Activated CD8-positive, alpha-beta T cell treated with anti-CD3 and anti-CD28 coated beads, Interleukin-2, amount 10 ng/mL, durations not matched to agents 7 days and 5 days (primary cell): ENCODE measurements at regions not wholly inside any gene's neighbourhood (a gene's known extent, or its start where the extent isn't known, plus 50 kb on each side); places are given as distances from the start of the nearest gene placed in this dataset.
"Not testable (repeated sequence)": the region's sequence is repeated elsewhere in the genome, so short reads cannot be mapped to it uniquely, and the experiment has no call there.

Source experiments
- ATAC-seq: fragments of 150-1000 bp; cut with Tn5 transposase; one replicate; pipeline ENCODE4 v1.10.0; 2021; ENCODE audit warnings: moderate library complexity
- CTCF ChIA-PET: fragments of 350-600 bp; sonication (Branson Sonifier 250); formaldehyde crosslinking; loops from one replicate; lab custom pipeline; 2021; ENCODE audit warnings: antibody characterized with exemption; lab: Charles Lee
- POLR2A ChIA-PET: fragments of 350-600 bp; sonication (Branson Sonifier 250); formaldehyde crosslinking; loops from one replicate; lab custom pipeline; 2021; ENCODE audit warnings: antibody characterized with exemption; lab: Charles Lee
- DNase-seq: peaks from one replicate; pipeline ENCODE4 v3.0.0-alpha.2; 2020
- H3K27ac Mint-ChIP-seq: one replicate; pipeline ENCODE4 v1.8.0; 2021; ENCODE audit warnings: mild to moderate bottlenecking, mixed read lengths
- H3K27me3 Mint-ChIP-seq: one replicate; pipeline ENCODE4 v1.8.0; 2021; ENCODE audit warnings: low read depth, mixed read lengths
- H3K36me3 Mint-ChIP-seq: one replicate; pipeline ENCODE4 v1.8.0; 2021; ENCODE audit warnings: low read depth, mixed read lengths
- H3K4me1 Mint-ChIP-seq: one replicate; pipeline ENCODE4 v1.8.0; 2021; ENCODE audit warnings: low read depth, mixed read lengths
- H3K4me3 Mint-ChIP-seq: one replicate; pipeline ENCODE4 v1.8.0; 2021; ENCODE audit warnings: mild to moderate bottlenecking, mixed read lengths
- H3K9me3 Mint-ChIP-seq: one replicate; pipeline ENCODE4 v1.8.0; 2022; ENCODE audit warnings: mixed read lengths; ENCODE audit not compliant: insufficient read depth

GRCh38 chr4:149901128-149901527, 85.5 kb upstream of the IQCM start:
- DNase-seq (no peak), ATAC-seq (no peak)
- Mint-ChIP-seq H3K27me3 (no peaks in the 10 kb centered on the region), H3K27ac (no peak overlapping the region), H3K36me3 (no peaks in the 10 kb centered on the region), H3K4me3 (no peak overlapping the region), H3K9me3 (no peaks in the 10 kb centered on the region), H3K4me1 (no peaks in the 10 kb centered on the region)
- ChIA-PET POLR2A (no interaction called here), CTCF (no interaction called here)

- DNase-seq (no peak), ATAC-seq (no peak)
- ChIA-PET CTCF (no interaction called here), POLR2A (no interaction called here)
- no peak overlapping the region for H3K27ac Mint-ChIP-seq
- no peaks in the 10 kb centered on the region for H3K9me3 Mint-ChIP-seq
- H3K4me3 Mint-ChIP-seq: no peak overlapping the region
- no peaks in the 10 kb centered on the region for H3K36me3 Mint-ChIP-seq
- no peaks in the 10 kb centered on the region for H3K4me1 Mint-ChIP-seq
- H3K27me3 Mint-ChIP-seq: no peaks in the 10 kb centered on the region
Observed at GRCh38 chr4:149902242-149902641, 86.6 kb upstream of the IQCM start.

- CTCF ChIA-PET: no interaction called here
Observed at GRCh38 chr4:149910177-149910576, 94.5 kb upstream of the IQCM start.

GRCh38 chr4:149910604-149911350, 95.1 kb upstream of the IQCM start:
- Mint-ChIP-seq H3K27me3 (no peaks in the 10 kb centered on the region), H3K9me3 (no peaks in the 10 kb centered on the region), H3K27ac (no peak overlapping the region), H3K4me3 (no peak overlapping the region), H3K36me3 (no peaks in the 10 kb centered on the region), H3K4me1 (no peaks in the 10 kb centered on the region)
- ChIA-PET CTCF (no interaction called here), POLR2A (no interaction called here)
- DNase-seq (no peak), ATAC-seq (no peak)

More at GRCh38 chr4:149910177-149910576, 94.5 kb upstream of the IQCM start:
- POLR2A ChIA-PET: no interaction called here
- Mint-ChIP-seq H3K9me3 (no peaks in the 10 kb centered on the region), H3K27me3 (no peaks in the 10 kb centered on the region), H3K27ac (no peak overlapping the region), H3K36me3 (no peaks in the 10 kb centered on the region), H3K4me3 (no peak overlapping the region), H3K4me1 (no peaks in the 10 kb centered on the region)
- ATAC-seq: no peak
- no peak for DNase-seq

- no peaks in the 10 kb centered on the region for H3K36me3 Mint-ChIP-seq
- no peak for ATAC-seq
- CTCF ChIA-PET: no interaction called here
- H3K9me3 Mint-ChIP-seq: no peaks in the 10 kb centered on the region
- no peak for DNase-seq
- POLR2A ChIA-PET: no interaction called here
- H3K4me3 Mint-ChIP-seq: no peak overlapping the region
- H3K27me3 Mint-ChIP-seq: no peaks in the 10 kb centered on the region
- no peak overlapping the region for H3K27ac Mint-ChIP-seq
- no peaks in the 10 kb centered on the region for H3K4me1 Mint-ChIP-seq
Observed at GRCh38 chr4:149911354-149911753, 95.7 kb upstream of the IQCM start.

GRCh38 chr4:149912000-149912399, 96.4 kb upstream of the IQCM start:
- Mint-ChIP-seq H3K36me3 (no peaks in the 10 kb centered on the region), H3K27ac (no peak overlapping the region), H3K9me3 (no peaks in the 10 kb centered on the region), H3K4me3 (no peak overlapping the region), H3K4me1 (no peaks in the 10 kb centered on the region), H3K27me3 (no peaks in the 10 kb centered on the region)
- DNase-seq (no peak), ATAC-seq (no peak)
- CTCF ChIA-PET: no interaction called here
- POLR2A ChIA-PET: no interaction called here

- Mint-ChIP-seq H3K4me1 (no peaks in the 10 kb centered on the region), H3K27ac (no peak overlapping the region), H3K27me3 (no peaks in the 10 kb centered on the region), H3K9me3 (no peaks in the 10 kb centered on the region), H3K36me3 (no peaks in the 10 kb centered on the region), H3K4me3 (no peak overlapping the region)
- ChIA-PET POLR2A (no interaction called here), CTCF (no interaction called here)
- ATAC-seq: no peak
- DNase-seq: peak; percentile 41
Observed at GRCh38 chr4:149914119-149915115, 98.8 kb upstream of the IQCM start.

- DNase-seq, H3K36me3 Mint-ChIP-seq, H3K27me3 Mint-ChIP-seq, H3K9me3 Mint-ChIP-seq, ATAC-seq, CTCF ChIA-PET, H3K27ac Mint-ChIP-seq, H3K4me1 Mint-ChIP-seq, H3K4me3 Mint-ChIP-seq, POLR2A ChIA-PET: not testable (repeated sequence)
Observed at GRCh38 chr4:149915735-149916134, 100.1 kb upstream of the IQCM start.

GRCh38 chr4:149923736-149924135, 108.1 kb upstream of the IQCM start:
- no peak overlapping the region for H3K4me3 Mint-ChIP-seq
- ATAC-seq (no peak), DNase-seq (no peak)
- H3K27ac Mint-ChIP-seq: no peak overlapping the region
- no peaks in the 10 kb centered on the region for H3K9me3 Mint-ChIP-seq
- no peaks in the 10 kb centered on the region for H3K36me3 Mint-ChIP-seq
- no peaks in the 10 kb centered on the region for H3K27me3 Mint-ChIP-seq
- CTCF ChIA-PET: no interaction called here
- no peaks in the 10 kb centered on the region for H3K4me1 Mint-ChIP-seq
- POLR2A ChIA-PET: no interaction called here

GRCh38 chr4:149927514-149927913, 111.9 kb upstream of the IQCM start:
- no peaks in the 10 kb centered on the region for H3K9me3 Mint-ChIP-seq
- H3K27ac Mint-ChIP-seq: no peak overlapping the region
- H3K4me1 Mint-ChIP-seq: no peaks in the 10 kb centered on the region
- ChIA-PET POLR2A (no interaction called here), CTCF (no interaction called here)
- no peaks in the 10 kb centered on the region for H3K36me3 Mint-ChIP-seq
- no peak overlapping the region for H3K4me3 Mint-ChIP-seq
- ATAC-seq (no peak), DNase-seq (no peak)
- H3K27me3 Mint-ChIP-seq: no peaks in the 10 kb centered on the region

GRCh38 chr4:149928507-149928906, 112.9 kb upstream of the IQCM start:
- no peak for ATAC-seq
- Mint-ChIP-seq H3K27ac (no peak overlapping the region), H3K36me3 (no peaks in the 10 kb centered on the region), H3K4me3 (no peak overlapping the region), H3K4me1 (no peaks in the 10 kb centered on the region), H3K27me3 (no peaks in the 10 kb centered on the region), H3K9me3 (no peaks in the 10 kb centered on the region)
- DNase-seq: no peak
- ChIA-PET CTCF (no interaction called here), POLR2A (no interaction called here)

- H3K9me3 Mint-ChIP-seq: no peaks in the 10 kb centered on the region
- H3K4me1 Mint-ChIP-seq: no peaks in the 10 kb centered on the region
- DNase-seq: no peak
- no peak for ATAC-seq
- H3K27me3 Mint-ChIP-seq: no peaks in the 10 kb centered on the region
- H3K36me3 Mint-ChIP-seq: no peaks in the 10 kb centered on the region
- ChIA-PET POLR2A (no interaction called here), CTCF (no interaction called here)
- no peak overlapping the region for H3K4me3 Mint-ChIP-seq
- H3K27ac Mint-ChIP-seq: no peak overlapping the region
Observed at GRCh38 chr4:149931431-149931830, 115.8 kb upstream of the IQCM start.
